GM12878 (cell line): ENCODE measurements at regions not wholly inside any gene's neighbourhood (a gene's known extent, or its start where the extent isn't known, plus 50 kb on each side); places are given as distances from the start of the nearest gene placed in this dataset.

Experiments used
- BMI1 ChIP-seq: fragments of 450-650 bp; IDR thresholded peaks from 2 replicates; pipeline ENCODE4 v1.6.1; 2016; ENCODE audit warnings: mild to moderate bottlenecking, moderate library complexity, borderline replicate concordance
- CTCF ChIP-seq, 3 experiments: IDR thresholded peaks in 2 of 3; conservative IDR thresholded peaks in 1 of 3; 2 replicates each; pipeline ENCODE4 v1.5.1; 2011; ENCODE audit warnings: low read depth in 3 of 3, low read length in 3 of 3, mild to moderate bottlenecking in 3 of 3, control low read depth in 2 of 3, moderate library complexity in 2 of 3, inconsistent platforms in 1 of 3, mixed read lengths in 1 of 3; ENCODE audit not compliant: control insufficient read depth in 2 of 3, insufficient read depth in 1 of 3; ENCODE audit errors: extremely low read depth in 1 of 3
- POLR2AphosphoS5 ChIP-seq: IDR thresholded peaks from 2 replicates; pipeline ENCODE4 v1.6.1; 2011; ENCODE audit warnings: mild to moderate bottlenecking, low read length, inconsistent platforms
- SIX5 ChIP-seq: IDR thresholded peaks from 2 replicates; pipeline ENCODE4 v1.6.1; 2011; ENCODE audit warnings: mild to moderate bottlenecking, low read depth, low read length, moderate library complexity; ENCODE audit not compliant: severe bottlenecking
- SUZ12 ChIP-seq: fragments of 200-600 bp; sonication (generic); IDR thresholded peaks from one replicate; pipeline ENCODE4 v1.6.1; 2018; ENCODE audit warnings: antibody characterized with exemption, mild to moderate bottlenecking; ENCODE audit not compliant: unreplicated experiment

DNA sequence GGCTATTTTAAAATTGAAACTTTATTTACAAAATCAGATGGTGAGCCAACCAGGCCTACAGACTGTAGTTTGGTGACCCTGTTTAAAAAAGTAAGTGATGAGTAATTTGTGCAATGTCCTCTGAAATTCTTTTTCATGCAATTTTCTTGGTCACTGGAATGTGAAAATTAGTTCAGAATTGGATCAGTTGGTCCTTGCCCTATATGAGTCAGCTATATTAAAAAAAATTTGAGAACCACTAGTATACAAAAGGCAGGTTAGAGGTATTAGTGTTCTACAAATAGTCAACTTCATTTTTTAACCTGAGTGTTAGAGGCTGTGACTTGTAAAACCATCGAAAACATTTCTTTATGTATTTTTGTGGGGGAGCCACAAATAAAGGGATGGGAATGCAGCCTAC, 91.1 kb upstream of the NXPH2 start:
- TF ChIP-seq CTCF (IDR thresholded peaks at IDR 0.05 in 2 of 3, conservative IDR thresholded peaks at IDR 0.05 in 1 of 3; ENCODE audit: control insufficient read depth in 2 of 3, extremely low read depth in 1 of 3, insufficient read depth in 1 of 3, low read depth in 3 of 3, low read length in 3 of 3) (no peak), BMI1 (no peak), SUZ12 (no peak), SIX5 (no peak), POLR2AphosphoS5 (no peak)
